ENCODE measurements at regions not wholly inside any gene's neighbourhood (a gene's known extent, or its start where the extent isn't known, plus 50 kb on each side); places are given as distances from the start of the nearest gene placed in this dataset.

DNA sequence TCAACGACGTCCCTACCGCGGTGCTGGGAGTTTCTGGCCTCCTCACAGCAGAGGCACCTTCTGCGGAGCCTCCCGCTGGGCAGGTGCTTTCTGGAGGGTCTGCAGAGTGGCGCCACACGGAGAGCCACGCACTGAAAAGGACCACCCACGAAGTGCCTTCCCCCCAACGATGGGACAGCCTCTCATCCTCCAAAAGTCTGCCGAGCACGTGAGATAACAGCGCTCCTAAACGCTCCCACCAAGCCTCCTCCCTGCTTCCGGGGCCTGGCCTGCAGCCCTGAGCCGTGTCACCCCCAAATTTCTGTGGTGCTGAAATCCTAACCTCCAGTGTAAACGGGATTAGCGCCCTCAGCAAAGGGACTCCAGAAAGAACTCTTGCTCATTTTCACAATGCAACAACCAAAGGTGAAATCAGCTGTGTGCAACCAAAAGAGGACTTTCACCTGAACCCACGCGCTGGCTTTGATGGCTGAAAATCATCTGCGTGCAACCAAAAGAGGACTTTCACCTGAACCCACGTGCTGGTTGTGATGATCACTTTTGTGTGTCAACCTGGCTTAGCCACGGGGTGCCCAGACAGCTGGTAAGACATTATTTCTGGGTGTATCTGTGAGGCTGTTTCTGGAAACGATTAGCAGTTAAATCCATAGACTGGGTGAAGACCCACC, 924.6 kb downstream of the BRD1 start:
- no peak for TF ChIP-seq EP300 (IDR thresholded peaks at IDR 0.05)
- TF ChIP-seq, protein P1, sequence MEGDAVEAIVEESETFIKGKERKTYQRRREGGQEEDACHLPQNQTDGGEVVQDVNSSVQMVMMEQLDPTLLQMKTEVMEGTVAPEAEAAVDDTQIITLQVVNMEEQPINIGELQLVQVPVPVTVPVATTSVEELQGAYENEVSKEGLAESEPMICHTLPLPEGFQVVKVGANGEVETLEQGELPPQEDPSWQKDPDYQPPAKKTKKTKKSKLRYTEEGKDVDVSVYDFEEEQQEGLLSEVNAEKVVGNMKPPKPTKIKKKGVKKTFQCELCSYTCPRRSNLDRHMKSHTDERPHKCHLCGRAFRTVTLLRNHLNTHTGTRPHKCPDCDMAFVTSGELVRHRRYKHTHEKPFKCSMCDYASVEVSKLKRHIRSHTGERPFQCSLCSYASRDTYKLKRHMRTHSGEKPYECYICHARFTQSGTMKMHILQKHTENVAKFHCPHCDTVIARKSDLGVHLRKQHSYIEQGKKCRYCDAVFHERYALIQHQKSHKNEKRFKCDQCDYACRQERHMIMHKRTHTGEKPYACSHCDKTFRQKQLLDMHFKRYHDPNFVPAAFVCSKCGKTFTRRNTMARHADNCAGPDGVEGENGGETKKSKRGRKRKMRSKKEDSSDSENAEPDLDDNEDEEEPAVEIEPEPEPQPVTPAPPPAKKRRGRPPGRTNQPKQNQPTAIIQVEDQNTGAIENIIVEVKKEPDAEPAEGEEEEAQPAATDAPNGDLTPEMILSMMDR (IDR thresholded peaks at IDR 0.05): no peak
